ENCODE measurements at regions not wholly inside any gene's neighbourhood (a gene's known extent, or its start where the extent isn't known, plus 50 kb on each side); places are given as distances from the start of the nearest gene placed in this dataset.

DNA sequence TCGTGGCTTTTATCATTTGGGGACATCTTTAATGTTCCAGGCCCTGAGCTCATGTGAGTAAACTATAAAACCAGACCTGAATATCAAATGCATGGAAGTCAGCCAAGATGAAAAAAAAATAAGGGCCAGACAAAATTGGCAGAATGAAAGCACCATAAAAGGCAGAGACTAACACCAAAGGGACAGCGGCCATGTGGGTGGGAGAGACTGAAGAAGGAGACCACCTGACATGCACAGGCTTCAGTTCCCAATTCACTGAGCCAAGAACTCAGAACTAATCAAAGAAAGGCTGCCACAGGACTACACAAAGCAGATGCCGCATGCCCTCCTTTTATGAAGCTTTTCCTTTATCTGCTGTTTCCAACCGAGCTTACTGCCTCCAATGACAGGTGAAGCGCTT is 267.1 kb downstream of the RAD51AP2 start:
- Histone ChIP-seq H3K4me3 (ENCODE audit: insufficient read depth, low read length, poor library complexity, severe bottlenecking) (no peak overlapping the region), H3F3A (ENCODE audit: insufficient read depth) (no peaks in the 10 kb centered on the region), H3K9me3 (ENCODE audit: insufficient read depth, low read length) (no peaks in the 10 kb centered on the region), H3K27me3 (ENCODE audit: low read length) (no peaks in the 10 kb centered on the region), H3K79me2 (ENCODE audit: insufficient read depth, low read length) (no peaks in the 10 kb centered on the region), H3K9me2 (replicated peaks; ENCODE audit: insufficient read depth, low read length) (no peaks in the 10 kb centered on the region), H3K4me2 (ENCODE audit: low read depth, low read length, poor library complexity, severe bottlenecking) (no peak overlapping the region), H4K20me1 (ENCODE audit: low read depth, low read length) (no peaks in the 10 kb centered on the region), H3K27ac (ENCODE audit: low read depth, low read length) (no peak overlapping the region), H3K9ac (ENCODE audit: low read length) (no peak overlapping the region), H3K36me3 (ENCODE audit: low read length) (no peaks in the 10 kb centered on the region), H2AFZ (ENCODE audit: low read depth, low read length, severe bottlenecking) (no peak overlapping the region)
- TF ChIP-seq EZH2phosphoT487 (conservative IDR thresholded peaks at IDR 0.05; ENCODE audit: low read length): no peak
- TF ChIP-seq, protein P1, sequence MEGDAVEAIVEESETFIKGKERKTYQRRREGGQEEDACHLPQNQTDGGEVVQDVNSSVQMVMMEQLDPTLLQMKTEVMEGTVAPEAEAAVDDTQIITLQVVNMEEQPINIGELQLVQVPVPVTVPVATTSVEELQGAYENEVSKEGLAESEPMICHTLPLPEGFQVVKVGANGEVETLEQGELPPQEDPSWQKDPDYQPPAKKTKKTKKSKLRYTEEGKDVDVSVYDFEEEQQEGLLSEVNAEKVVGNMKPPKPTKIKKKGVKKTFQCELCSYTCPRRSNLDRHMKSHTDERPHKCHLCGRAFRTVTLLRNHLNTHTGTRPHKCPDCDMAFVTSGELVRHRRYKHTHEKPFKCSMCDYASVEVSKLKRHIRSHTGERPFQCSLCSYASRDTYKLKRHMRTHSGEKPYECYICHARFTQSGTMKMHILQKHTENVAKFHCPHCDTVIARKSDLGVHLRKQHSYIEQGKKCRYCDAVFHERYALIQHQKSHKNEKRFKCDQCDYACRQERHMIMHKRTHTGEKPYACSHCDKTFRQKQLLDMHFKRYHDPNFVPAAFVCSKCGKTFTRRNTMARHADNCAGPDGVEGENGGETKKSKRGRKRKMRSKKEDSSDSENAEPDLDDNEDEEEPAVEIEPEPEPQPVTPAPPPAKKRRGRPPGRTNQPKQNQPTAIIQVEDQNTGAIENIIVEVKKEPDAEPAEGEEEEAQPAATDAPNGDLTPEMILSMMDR (IDR thresholded peaks at IDR 0.05; ENCODE audit: insufficient read depth, low read length, poor library complexity, severe bottlenecking): no peak

DNA sequence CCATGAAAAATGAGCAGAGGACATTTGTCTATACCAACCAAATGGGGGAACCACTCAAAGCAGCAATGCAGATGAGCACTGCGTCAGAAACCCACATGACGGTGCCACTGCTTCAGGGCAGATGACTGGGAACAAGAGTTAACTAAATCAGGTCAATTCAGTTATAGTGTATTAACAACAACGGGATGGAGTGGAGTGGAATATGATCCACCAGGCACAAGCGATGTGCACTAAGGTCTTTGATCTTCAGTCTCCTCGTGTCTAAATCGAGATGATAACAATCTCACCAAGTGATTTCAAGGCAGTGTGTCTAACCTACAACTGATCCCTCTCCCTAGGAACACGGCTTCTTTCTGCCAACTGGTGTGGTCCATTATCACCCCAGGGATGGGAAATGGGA is 269.0 kb downstream of the RAD51AP2 start:
- no peaks in the 10 kb centered on the region for H3F3A ChIP-seq (ENCODE audit: insufficient read depth)
- no peaks in the 10 kb centered on the region for H4K20me1 ChIP-seq (ENCODE audit: low read depth, low read length)
- no peak overlapping the region for H3K9ac ChIP-seq (ENCODE audit: low read length)
- no peaks in the 10 kb centered on the region for H3K9me3 ChIP-seq (ENCODE audit: insufficient read depth, low read length)
- H3K79me2 ChIP-seq (ENCODE audit: insufficient read depth, low read length): no peaks in the 10 kb centered on the region
- TF ChIP-seq, protein P1 (IDR thresholded peaks at IDR 0.05; ENCODE audit: insufficient read depth, low read length, poor library complexity, severe bottlenecking): no peak
- TF ChIP-seq EZH2phosphoT487 (conservative IDR thresholded peaks at IDR 0.05; ENCODE audit: low read length): no peak
- H3K4me2 ChIP-seq (ENCODE audit: low read depth, low read length, poor library complexity, severe bottlenecking): no peak overlapping the region
- no peaks in the 10 kb centered on the region for H3K27me3 ChIP-seq (ENCODE audit: low read length)
- H3K9me2 ChIP-seq (replicated peaks; ENCODE audit: insufficient read depth, low read length): no peaks in the 10 kb centered on the region
- H2AFZ ChIP-seq (ENCODE audit: low read depth, low read length, severe bottlenecking): no peak overlapping the region
- no peaks in the 10 kb centered on the region for H3K36me3 ChIP-seq (ENCODE audit: low read length)
- H3K4me3 ChIP-seq (ENCODE audit: insufficient read depth, low read length, poor library complexity, severe bottlenecking): no peak overlapping the region
- no peak overlapping the region for H3K27ac ChIP-seq (ENCODE audit: low read depth, low read length)

DNA sequence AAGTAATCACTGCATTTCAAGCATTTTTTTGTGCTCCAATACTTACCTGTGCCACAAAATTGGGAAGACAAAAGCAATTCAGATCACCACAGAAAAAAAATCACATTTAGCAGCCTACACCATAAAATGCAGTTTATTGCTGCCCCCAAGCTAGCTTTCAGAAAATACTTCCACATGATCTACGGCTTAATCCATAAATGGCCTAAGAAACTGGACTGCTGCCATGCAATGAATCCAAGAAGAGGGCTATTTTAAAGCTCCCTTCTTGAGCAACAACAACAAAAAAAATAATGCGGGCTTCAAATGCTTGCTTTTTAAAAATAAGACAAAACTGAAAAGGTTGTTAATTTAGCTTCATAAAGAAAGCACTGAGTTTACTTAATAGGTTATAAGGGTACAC is 272.3 kb downstream of the RAD51AP2 start:
- H3K36me3 ChIP-seq (ENCODE audit: low read length): no peaks in the 10 kb centered on the region
- H3F3A ChIP-seq (ENCODE audit: insufficient read depth): no peaks in the 10 kb centered on the region
- H3K9me2 ChIP-seq (replicated peaks; ENCODE audit: insufficient read depth, low read length): no peaks in the 10 kb centered on the region
- H3K9me3 ChIP-seq (ENCODE audit: insufficient read depth, low read length): no peaks in the 10 kb centered on the region
- H3K79me2 ChIP-seq (ENCODE audit: insufficient read depth, low read length): no peaks in the 10 kb centered on the region
- no peaks in the 10 kb centered on the region for H4K20me1 ChIP-seq (ENCODE audit: low read depth, low read length)
- no peak overlapping the region for H3K4me3 ChIP-seq (ENCODE audit: insufficient read depth, low read length, poor library complexity, severe bottlenecking)
- TF ChIP-seq EZH2phosphoT487 (conservative IDR thresholded peaks at IDR 0.05; ENCODE audit: low read length): no peak
- TF ChIP-seq, protein P1 (IDR thresholded peaks at IDR 0.05; ENCODE audit: insufficient read depth, low read length, poor library complexity, severe bottlenecking): no peak
- no peak overlapping the region for H3K4me2 ChIP-seq (ENCODE audit: low read depth, low read length, poor library complexity, severe bottlenecking)
- H2AFZ ChIP-seq (ENCODE audit: low read depth, low read length, severe bottlenecking): no peak overlapping the region
- H3K9ac ChIP-seq (ENCODE audit: low read length): no peak overlapping the region
- H3K27ac ChIP-seq (ENCODE audit: low read depth, low read length): no peak overlapping the region
- no peaks in the 10 kb centered on the region for H3K27me3 ChIP-seq (ENCODE audit: low read length)

Measured in SU-DHL-6 (cell line).